NCI-H510A treated with DMSO at 0.1 percent for 48 hours (cell line): ENCODE measurements at regions not wholly inside any gene's neighbourhood (a gene's known extent, or its start where the extent isn't known, plus 50 kb on each side); places are given as distances from the start of the nearest gene placed in this dataset.

Experiments
- DNase-seq: peaks from one replicate; lab custom pipeline; 2025; lab: John Stamatoyannopoulos, UW

DNA sequence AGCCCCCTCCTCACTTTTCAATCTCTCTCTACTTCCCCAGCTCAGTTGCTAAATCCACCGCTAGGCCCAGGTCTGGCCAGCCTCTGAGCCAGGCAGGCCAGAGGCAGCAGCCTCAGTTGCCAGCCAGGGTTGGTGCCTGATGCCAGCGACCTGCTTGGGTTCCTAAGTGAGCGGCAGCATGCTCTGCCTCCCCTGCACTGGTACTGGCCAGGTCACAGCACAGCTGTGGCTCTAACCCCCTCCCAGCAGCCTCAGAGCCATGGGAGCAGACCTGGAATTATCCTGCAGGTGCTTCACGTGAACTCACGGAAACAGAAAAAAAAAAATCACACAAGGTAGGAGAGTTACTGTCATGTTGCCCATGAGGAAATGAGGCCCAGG, 82.5 kb upstream of the ATF3 start:
- DNase-seq: no peak

DNA sequence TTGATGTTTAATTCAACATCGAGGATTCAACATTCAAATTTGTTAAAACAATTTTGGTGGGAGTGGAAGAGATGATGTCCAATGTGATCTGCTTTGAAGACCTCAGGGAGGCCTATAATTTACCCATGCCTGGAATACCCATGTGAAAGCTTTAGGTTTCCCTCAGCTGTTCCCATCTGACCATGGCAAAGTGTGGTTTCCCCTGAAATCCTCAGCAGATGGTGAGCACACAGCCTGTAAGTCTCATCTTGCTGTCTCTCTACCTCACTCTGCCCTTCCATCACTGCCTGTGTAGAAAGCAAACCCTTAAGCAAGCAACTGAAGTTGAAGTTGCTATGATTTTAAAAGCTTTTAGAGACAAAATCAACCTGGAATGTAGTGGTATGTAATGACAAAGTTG, 80.1 kb upstream of the ATF3 start:
- DNase-seq: no peak

DNA sequence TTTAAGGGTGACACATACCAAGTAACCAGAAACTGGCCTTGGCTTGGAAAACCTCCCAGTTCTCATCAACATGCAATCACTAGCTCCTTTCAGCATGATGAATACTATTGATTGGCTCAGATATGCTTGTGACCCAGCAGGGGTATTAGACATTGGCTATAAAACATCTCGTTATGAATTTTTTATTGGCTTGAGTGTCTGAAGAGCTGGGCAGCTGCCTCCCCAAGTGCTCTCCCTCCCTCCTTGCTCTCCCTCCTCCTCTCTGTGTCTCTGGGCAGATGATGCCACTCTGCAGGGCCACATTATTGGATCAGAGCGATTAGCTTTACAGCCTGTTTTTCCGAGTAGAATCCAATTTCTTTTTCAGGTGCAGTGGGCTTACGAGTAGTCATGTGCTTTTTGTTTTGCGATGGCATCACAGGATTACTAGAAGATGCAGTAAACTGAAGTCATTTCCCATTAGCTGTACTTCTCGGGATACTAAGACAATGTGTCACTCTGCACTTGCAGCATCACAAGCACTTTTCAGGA, 79.3 kb upstream of the ATF3 start:
- DNase-seq: no peak

DNA sequence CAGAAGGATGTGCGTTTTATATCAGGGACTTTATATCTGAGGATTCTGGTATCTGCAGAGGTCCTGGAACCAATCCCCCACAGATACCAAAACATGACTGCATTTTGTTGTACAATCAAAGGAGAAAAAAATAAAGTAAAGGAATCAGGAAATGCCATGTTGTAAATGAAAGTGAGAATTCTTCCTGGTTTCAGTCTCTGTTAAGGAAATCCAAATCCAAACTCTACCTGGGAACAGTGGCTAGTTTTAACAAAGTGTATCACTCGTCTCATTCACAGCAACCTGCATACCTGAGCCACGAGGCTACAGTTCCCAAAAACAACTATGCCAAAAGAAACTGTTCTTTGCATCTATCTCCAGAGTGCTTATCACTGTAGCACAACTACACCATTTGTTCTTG, 77.3 kb upstream of the ATF3 start:
- no peak for DNase-seq

DNA sequence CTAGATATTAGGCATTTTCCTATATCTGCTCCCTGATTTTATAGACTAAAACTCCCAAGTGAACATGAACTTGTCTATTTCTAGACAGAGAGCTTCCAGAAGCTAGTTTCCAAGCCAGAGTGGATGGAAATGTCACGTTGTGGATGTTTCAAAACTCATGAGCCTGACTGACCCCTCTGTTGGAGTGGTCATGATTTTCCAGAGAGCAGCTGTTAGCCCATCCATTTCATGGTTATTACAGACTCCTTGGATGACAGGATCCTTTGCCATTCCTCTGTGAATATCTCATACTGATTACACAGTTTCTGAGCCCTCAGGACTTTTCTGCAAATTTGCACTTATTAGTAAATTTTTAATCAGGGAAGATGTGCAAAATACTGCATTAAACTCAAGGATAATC, 76.8 kb upstream of the ATF3 start:
- no peak for DNase-seq

DNA sequence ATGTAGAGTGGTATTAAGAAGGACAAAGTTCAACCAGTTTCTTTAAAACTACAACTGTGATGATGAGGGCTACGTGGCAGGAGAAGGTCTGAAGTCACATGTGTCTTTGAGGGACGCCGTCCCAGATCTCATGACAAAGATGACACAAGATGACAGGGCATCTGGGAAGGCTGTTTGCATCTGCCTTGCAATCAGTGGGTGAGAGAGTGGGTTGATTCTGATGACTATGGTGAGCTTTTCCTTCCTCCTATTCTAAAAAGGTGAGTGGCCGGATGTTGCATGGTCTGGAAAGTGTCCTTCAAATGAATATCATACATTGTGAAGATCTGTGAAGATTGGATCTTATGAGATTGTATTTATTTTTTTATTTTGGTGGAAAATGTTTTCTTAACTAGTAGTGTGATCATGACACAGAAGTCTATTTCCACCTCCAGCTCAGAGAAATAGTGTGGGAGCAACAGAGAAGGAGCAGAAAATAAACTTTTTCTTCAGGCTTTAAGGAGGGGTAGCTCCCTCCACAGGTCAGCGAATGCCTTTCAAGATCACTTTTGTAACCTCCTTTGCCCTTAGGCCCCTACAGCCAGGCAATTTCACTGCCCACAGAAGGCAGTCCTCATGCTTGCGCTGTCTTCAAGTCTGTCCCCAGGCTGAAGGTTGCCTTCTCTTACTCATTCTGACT, 76.0 kb upstream of the ATF3 start:
- DNase-seq: no peak

DNA sequence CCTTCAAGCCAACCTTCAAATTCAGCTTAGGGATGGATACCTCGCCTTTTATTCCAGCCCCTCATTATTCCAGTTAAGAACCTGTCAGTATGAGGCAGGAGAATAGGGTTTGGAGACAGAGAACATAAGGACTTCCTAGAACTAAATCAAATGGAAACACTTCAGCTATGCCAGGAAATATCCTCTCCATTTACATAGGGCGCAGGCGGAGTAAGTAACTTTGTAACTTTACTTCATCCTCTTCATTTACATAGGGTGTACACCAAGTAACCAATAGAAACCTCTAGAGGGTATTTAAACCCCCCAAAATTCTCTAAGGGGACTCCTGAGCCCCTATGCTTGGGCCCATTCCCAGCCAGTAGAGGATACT, 75.4 kb upstream of the ATF3 start:
- no peak for DNase-seq

DNA sequence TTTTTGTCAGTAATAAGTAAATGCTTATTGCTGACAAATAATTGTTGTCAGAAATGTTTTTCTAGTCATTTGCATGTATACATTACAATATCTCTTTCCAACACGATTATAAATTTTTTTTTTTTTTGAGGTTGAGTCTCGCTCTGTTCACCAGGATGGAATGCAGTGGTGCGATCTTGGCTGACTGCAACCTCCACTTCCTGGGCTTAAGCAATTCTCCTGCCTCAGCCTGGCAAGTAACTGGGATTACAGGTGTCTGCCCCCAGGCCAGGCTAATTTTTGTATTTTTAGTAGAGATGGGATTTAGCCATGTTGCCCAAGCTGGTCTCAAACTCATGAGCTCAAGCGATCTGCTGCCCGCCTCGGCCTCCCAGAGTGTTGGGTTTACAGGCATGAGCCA, 72.0 kb upstream of the ATF3 start:
- no peak for DNase-seq

DNA sequence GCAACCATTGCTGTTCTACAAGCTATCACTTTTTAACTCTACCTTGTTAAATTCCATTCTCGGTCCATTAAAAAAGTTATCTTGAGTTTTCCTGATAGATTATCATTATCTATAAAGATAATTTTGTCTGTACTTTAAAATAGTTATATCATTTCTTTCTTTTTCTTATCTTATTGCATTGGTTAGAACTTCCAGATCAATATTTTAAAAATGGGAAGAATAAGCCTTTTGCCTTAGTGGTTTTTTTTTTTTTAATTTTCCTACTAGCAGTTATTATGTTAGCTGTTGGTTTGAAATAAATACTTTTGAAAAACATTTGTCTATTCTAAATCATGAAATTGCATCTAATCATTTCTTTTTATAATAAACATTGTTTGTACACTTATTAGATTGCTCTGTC, 71.0 kb upstream of the ATF3 start:
- DNase-seq: no peak

DNA sequence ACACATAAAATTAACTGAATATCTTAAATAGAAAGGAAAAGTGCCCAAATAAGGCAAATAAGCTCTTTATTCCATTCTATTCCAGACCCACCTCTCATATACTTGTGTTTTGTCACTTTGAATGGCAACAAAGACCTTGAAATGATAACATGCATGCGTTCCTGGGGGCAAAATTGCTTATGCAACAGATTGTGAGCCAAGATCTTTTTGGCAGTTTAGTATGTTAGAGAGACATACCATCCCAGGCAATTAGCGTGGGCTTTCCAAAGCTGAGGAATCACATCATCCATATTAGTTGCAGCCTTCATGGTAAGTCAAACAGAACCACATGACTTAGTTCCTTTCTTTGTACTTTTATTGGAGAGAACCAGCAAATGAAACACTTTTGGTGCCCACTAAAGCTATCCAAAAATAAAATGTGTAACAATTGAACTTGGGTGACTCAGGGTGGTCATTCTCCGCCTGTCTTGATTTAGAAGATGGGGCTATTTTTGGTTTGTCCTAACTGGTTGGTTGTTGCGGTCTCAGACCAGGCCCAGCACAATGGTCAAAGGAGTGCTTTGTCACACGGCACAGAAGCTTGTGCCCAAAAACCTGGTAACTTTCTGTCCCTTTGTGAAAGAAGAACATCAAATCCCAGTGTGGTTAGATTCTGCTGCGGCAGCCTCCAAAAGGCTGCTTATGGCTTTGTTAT, 68.7 kb upstream of the ATF3 start:
- no peak for DNase-seq

DNA sequence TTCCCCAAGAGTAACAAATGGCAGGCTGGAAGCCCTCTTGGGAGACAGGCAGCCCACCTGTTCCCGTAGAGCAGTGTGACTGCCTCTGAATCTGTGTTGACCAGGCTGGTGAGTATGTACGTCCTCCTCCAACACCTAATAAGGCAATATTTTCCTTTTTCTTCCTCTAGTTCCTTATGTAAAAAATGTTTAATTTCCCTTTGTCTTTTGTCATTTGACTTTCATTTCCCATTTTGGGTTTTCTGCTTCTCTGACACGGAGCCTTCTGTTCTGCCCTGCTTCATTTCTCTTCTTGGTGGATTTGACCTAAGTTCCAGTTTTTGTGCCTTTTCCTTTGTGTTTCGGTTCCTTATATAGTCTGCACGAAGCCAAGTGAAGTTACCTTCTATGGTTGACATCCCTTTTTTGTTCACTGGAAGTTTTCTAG, 65.8 kb upstream of the ATF3 start:
- DNase-seq: no peak

DNA sequence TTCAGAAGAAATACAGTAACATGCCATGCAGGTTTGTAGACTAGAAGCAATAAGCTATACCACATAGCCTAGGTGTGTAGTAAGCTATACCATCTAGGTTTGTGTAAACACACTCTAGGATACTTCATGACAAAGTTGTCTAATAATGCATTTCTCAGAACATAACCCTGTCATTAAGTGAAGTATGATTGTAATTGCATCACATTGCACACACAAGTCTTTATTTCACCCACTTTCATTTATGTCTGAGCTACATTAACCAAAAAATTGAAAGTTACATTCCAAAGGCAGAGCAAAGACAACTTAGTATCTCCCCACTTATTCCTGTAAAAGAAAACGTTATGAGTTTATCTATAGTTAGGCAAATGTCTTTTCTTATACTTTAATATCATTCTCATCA, 64.5 kb upstream of the ATF3 start:
- no peak for DNase-seq

DNA sequence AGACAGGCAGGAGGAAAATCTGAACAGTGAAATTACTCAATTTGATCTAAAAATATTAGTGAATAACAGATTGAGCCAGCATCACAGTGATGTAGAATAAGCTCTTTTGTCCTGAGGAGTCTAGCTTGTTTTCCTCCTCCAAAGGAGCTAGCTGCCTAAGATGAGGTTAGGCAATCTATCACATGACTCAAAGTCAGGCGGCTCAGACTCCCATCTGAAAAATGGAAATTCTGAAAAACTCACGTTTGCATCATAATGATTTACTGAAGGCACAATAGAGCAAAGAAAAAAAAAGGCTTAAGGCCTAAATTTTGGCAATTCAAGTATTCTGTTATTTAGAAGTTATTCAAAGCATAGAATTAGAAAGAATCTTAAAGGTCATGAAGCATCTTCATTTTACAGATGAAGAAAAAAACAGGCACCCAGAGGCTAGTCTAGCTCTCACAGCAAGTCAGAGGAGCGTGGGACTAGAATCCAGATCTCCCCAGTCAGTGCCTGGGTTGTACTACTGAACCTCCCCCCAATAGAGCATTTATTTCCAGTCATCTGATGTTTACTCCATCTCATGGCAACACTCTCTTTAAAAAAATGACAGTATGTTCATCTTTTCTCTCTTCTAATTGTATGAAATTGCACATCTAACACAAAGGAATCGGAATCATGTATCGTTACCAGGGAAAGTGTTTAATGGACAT, 62.5 kb upstream of the ATF3 start:
- DNase-seq: no peak

DNA sequence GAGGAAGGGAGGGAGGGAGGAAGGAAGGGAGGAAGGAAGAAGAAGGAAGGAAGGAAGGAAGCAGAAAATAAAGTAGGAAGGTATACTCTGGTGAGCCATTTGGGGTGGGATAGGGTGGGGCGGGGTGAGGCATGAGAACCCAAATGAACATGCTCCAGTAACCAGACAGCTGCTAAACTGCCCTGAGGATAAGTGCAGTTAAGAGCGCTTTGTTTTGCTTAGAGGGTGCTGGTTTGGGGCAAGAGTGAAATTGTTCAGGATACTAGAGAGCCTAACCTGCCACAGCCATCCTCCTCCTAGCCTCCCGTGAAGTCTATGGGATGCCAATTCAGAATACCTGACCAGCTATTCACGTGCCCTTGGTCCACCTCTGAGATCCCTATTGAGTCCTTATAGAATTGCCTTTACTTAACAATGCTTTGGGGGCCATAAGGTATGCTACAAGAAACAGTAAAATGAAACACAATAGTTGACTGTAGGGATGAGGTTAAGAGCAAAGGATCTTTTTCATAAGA, 59.0 kb upstream of the ATF3 start:
- DNase-seq: no peak

DNA sequence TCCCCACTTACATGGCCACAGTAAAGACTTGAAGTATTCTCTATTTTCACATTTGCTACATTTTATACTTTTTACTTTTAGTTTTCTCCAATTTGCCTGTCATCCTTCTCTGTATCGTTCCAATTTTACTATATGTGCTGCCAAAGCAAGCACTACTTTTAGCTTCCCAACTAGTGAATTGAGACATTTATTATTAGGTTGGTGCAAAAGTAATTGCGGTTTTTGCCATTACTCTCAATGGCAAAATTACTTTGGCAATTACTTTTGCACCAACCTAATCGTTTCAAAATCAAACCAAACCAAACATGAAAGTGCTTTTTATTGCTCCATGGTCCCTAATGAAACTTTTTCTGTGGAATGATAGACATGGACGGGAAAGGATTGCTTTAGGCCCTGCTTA, 56.6 kb upstream of the ATF3 start:
- no peak for DNase-seq

DNA sequence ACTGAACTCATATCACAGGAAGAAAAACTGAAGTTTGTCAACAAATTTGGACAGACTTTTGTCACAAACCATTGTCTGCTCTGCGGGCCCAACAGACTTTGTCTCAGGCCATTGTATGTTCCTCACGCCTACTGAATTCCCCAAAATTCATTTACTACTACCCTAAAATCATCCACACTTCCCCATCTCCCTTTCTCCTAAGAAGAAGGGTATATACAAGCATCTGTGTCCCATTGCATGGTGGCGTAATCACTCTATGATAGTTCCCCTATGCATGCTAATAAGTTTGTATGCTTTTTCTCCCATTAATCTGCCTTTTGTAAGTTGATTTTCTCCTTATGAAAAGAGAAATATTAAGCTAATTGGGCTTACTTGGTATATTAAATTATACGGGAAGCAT, 54.9 kb upstream of the ATF3 start:
- no peak for DNase-seq

DNA sequence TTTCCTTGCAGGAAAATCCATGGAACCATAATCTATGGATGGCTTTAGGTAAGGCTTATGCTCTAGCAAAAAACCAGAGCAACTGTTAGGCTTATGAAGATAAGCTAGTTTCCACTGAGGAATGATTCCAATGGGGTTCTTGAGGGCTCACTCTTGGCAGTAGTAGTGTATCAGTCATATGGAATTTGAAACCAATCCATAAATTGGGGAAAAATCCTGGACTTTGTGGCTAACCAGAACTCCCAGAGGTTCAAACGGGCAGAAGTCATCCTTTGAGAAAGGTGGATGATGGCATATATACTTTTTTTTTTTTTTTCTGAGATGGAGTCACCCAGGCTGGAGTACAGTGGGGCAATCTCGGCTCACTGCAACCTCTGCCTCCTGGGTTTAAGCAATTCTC, 54.2 kb upstream of the ATF3 start:
- DNase-seq: no peak

DNA sequence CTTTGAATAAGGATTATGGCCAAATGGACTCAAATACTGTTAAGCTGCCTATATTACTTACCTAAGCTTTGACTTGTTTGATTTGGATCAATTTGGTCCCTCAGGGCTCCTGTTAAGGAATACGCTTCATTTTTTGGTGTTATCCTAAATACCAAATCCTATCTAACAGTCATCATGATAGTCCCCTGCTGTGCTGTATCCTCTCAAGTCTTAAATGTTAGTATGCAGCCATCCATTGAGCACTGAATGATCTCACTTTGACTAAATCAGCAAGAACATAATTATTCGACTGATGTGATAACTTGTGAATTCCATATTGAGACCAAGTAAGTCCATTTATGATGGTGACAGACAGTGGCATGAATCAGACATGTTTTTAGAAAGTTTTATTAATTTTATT, 53.1 kb upstream of the ATF3 start:
- DNase-seq: no peak

DNA sequence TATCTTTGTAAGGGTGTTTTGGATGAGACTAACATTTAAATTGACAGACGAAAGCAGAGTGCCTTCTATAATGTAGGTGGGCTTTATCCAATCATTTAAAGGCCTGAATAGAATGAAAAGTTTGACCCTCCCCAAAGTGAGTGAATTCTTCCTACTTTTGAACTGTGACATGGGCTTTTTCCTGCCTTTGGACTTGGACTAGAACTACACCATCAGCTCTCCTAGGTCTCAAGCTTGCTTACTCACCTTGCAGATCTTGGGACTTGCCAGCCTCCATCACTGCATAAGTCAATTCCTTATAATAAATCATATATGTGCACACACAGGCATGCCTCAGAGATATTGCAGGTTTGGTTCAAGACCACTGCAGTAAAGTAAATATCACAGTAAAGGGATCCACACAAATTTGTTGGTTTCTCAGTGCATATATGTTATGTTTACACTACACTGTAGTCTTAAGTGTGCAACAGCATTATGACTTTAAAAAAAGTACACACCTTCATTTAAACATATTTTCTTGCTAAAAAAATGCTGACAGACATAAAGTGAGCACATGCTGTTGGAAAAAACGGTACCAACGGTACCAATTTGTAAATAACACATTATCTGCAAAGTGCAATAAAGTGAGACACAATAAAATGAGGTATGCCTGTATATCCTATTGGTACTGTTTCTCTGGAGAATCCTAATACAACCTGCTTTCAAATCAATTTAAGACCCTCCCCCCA, 51.6 kb upstream of the ATF3 start:
- no peak for DNase-seq

DNA sequence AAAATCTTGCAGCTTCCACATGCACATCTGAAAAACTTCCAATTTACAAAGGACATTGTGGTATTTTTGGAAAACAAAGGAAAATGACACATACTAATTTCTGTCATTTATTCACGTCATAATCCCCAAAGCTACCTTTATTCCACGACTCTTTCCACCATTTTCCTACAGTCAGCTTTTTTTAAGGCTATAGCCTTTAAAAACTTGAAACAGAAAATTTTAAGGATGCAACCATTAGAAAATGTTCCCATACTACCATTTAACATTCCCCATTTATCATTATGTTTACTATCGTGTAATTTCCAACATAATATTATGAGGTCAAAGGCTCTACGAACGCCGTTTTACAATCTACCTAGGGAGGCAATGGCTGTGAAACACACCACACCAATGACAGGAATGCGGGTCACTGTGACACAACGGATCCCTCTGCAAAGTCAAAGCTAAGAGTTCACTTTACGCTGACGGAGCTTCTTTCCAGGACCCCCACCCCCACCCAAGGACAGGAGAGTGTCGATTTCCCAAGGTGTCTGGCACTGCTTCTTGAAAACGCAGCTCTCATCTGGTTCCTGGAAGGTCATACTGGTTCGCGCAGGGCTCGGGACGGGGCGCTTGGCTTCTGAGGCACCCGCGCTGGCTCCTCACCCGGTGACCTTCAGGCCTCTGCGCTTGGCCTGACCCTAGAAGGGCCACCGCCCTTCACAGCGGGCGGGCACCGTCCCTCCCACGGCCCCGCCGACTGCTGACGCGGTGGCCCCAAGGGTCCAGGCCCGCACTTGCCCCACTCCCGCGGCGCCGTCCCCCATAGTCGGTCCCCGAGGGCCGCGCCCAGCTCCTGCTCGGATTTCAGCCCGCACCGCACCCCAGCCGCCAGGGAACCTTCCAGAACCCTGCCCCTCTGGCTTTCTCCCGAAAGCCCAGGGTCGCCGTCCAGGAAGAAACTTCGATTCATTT, 50.5 kb upstream of the ATF3 start:
- no peak for DNase-seq
